ENCODE measurements at regions not wholly inside any gene's neighbourhood (a gene's known extent, or its start where the extent isn't known, plus 50 kb on each side); places are given as distances from the start of the nearest gene placed in this dataset.

- H3K4me1 ChIP-seq (ENCODE audit: control insufficient read depth, extremely low read depth, insufficient read depth, low read length) = no peaks in the 10 kb centered on the region
- H2AFZ ChIP-seq (ENCODE audit: low read depth, low read length) = no peak overlapping the region
- no peaks in the 10 kb centered on the region for H3K9me1 ChIP-seq (replicated peaks; ENCODE audit: control insufficient read depth, extremely low read depth, insufficient read depth, low read length)
- intact Hi-C loops (cut with micrococcal nuclease) (no loop called here), dilution Hi-C loops (cut with MboI; ENCODE audit: extremely low pct_ligation_motif_present, low sequenced_read_pairs) (no loop called here)
- ChIA-PET CTCF (no interaction called here), POLR2A (no interaction called here)
- no peak overlapping the region for H3K4me2 ChIP-seq (ENCODE audit: insufficient read depth, low read length)
- H3K27me3 ChIP-seq (ENCODE audit: control insufficient read depth in 2 of 2, insufficient read depth in 2 of 2, low read length in 2 of 2) = no peaks in the 10 kb centered on the region
- BruUV-seq (replicated peaks) = no TSS peak
- no peaks in the 10 kb centered on the region for H3K36me3 ChIP-seq (ENCODE audit: control insufficient read depth in 2 of 2, extremely low read depth in 1 of 2, insufficient read depth in 2 of 2, low read length in 2 of 2)
- H3K79me2 ChIP-seq (ENCODE audit: control insufficient read depth, insufficient read depth, low read length) = no peaks in the 10 kb centered on the region
- FAIRE-seq (no peak), DNase-seq (ENCODE audit: low read depth, low spot score) (no peak)
- no peak for TF ChIP-seq POLR2AphosphoS5 (IDR thresholded peaks at IDR 0.05; ENCODE audit: insufficient read depth, low read depth, low read length)
- TF ChIP-seq POLR2A (IDR thresholded peaks at IDR 0.05; ENCODE audit: low read depth, low read length) = no peak
- no peak for TF ChIP-seq EZH2 (IDR thresholded peaks at IDR 0.05; ENCODE audit: borderline replicate concordance, low read depth, low read length, severe bottlenecking)
- no peak for TF ChIP-seq MAX (IDR thresholded peaks at IDR 0.05; ENCODE audit: insufficient read depth, insufficient read length)
- no peak for TF ChIP-seq CTCF (IDR thresholded peaks at IDR 0.05; ENCODE audit: extremely low read depth in 1 of 2, insufficient read depth in 1 of 2, low read depth in 1 of 2, low read length in 2 of 2)
- TF ChIP-seq MYC (IDR thresholded peaks at IDR 0.05; ENCODE audit: low read depth, low read length) = no peak
- no peak overlapping the region for H3K9ac ChIP-seq (replicated peaks; ENCODE audit: extremely low read depth, insufficient read depth, low read length)
- no peak overlapping the region for H3K27ac ChIP-seq (ENCODE audit: insufficient read depth, low read depth, low read length)
- no peaks in the 10 kb centered on the region for H4K20me1 ChIP-seq (replicated peaks; ENCODE audit: control insufficient read depth, extremely low read depth, insufficient read depth, low read length)
- H3K9me3 ChIP-seq (replicated peaks; ENCODE audit: control insufficient read depth, insufficient read depth, low read length) = peaks cover 10% of the 10 kb centered on the region
- no peak overlapping the region for H3K4me3 ChIP-seq (replicated peaks in 1 of 3; ENCODE audit: insufficient read depth in 1 of 3, low read depth in 1 of 3, low read length in 3 of 3)
Observed at GRCh38 chr10:131419797-131420196, 108.3 kb upstream of the TCERG1L start.

GRCh38 chr10:131420867-131421266, 109.3 kb upstream of the TCERG1L start:
- TF ChIP-seq FOS (IDR thresholded peaks at IDR 0.05; ENCODE audit: borderline replicate concordance, insufficient read depth, low read length) (no peak), POLR2A (IDR thresholded peaks at IDR 0.05; ENCODE audit: low read depth, low read length) (no peak), POLR2AphosphoS5 (IDR thresholded peaks at IDR 0.05; ENCODE audit: insufficient read depth, low read depth, low read length) (no peak), MAX (IDR thresholded peaks at IDR 0.05; ENCODE audit: insufficient read depth, insufficient read length) (no peak), MYC (IDR thresholded peaks at IDR 0.05; ENCODE audit: low read depth, low read length) (no peak), JUN (IDR thresholded peaks at IDR 0.05; ENCODE audit: borderline replicate concordance, insufficient read depth, insufficient read length, low read depth) (no peak), GATA2 (IDR thresholded peaks at IDR 0.05; ENCODE audit: insufficient read depth, insufficient read length, low read depth, low read length) (no peak), EZH2 (IDR thresholded peaks at IDR 0.05; ENCODE audit: borderline replicate concordance, low read depth, low read length, severe bottlenecking) (no peak), CTCF (IDR thresholded peaks at IDR 0.05; ENCODE audit: extremely low read depth in 1 of 2, insufficient read depth in 1 of 2, low read depth in 1 of 2, low read length in 2 of 2) (no peak)
- FAIRE-seq = no peak
- ChIA-PET CTCF (no interaction called here), POLR2A (no interaction called here)
- no peaks in the 10 kb centered on the region for H3K36me3 ChIP-seq (ENCODE audit: control insufficient read depth in 2 of 2, extremely low read depth in 1 of 2, insufficient read depth in 2 of 2, low read length in 2 of 2)
- BruUV-seq (replicated peaks) = no TSS peak
- H3K79me2 ChIP-seq (ENCODE audit: control insufficient read depth, insufficient read depth, low read length) = no peaks in the 10 kb centered on the region
- H2AFZ ChIP-seq (ENCODE audit: low read depth, low read length) = no peak overlapping the region
- no peaks in the 10 kb centered on the region for H4K20me1 ChIP-seq (replicated peaks; ENCODE audit: control insufficient read depth, extremely low read depth, insufficient read depth, low read length)
- intact Hi-C loops (cut with micrococcal nuclease) (no loop called here), dilution Hi-C loops (cut with MboI; ENCODE audit: extremely low pct_ligation_motif_present, low sequenced_read_pairs) (no loop called here)
- no peak overlapping the region for H3K4me3 ChIP-seq (replicated peaks in 1 of 3; ENCODE audit: insufficient read depth in 1 of 3, low read depth in 1 of 3, low read length in 3 of 3)
- H3K27me3 ChIP-seq (ENCODE audit: control insufficient read depth in 2 of 2, insufficient read depth in 2 of 2, low read length in 2 of 2) = no peaks in the 10 kb centered on the region
- no peaks in the 10 kb centered on the region for H3K4me1 ChIP-seq (ENCODE audit: control insufficient read depth, extremely low read depth, insufficient read depth, low read length)
- H3K9me1 ChIP-seq (replicated peaks; ENCODE audit: control insufficient read depth, extremely low read depth, insufficient read depth, low read length) = no peaks in the 10 kb centered on the region
- H3K9ac ChIP-seq (replicated peaks; ENCODE audit: extremely low read depth, insufficient read depth, low read length) = no peak overlapping the region
- no peak overlapping the region for H3K27ac ChIP-seq (ENCODE audit: insufficient read depth, low read depth, low read length)
- H3K9me3 ChIP-seq (replicated peaks; ENCODE audit: control insufficient read depth, insufficient read depth, low read length) = peaks cover 10% of the 10 kb centered on the region
- no peak for DNase-seq (ENCODE audit: low read depth, low spot score)
- no peak overlapping the region for H3K4me2 ChIP-seq (ENCODE audit: insufficient read depth, low read length)
